ENCODE measurements at regions not wholly inside any gene's neighbourhood (a gene's known extent, or its start where the extent isn't known, plus 50 kb on each side); places are given as distances from the start of the nearest gene placed in this dataset.

- Histone ChIP-seq H3K27ac (ENCODE audit: low read length) (no peak overlapping the region), H3K79me2 (ENCODE audit: low read length) (no peaks in the 10 kb centered on the region), H3K9me2 (replicated peaks; ENCODE audit: insufficient read depth, low read length) (no peaks in the 10 kb centered on the region), H3K4me1 (ENCODE audit: low read length) (no peaks in the 10 kb centered on the region), H3K9ac (ENCODE audit: low read length) (no peak overlapping the region), H3K27me3 (replicated peaks; ENCODE audit: insufficient read depth, low read length) (no peaks in the 10 kb centered on the region), H4K20me1 (ENCODE audit: insufficient read depth, low read length) (no peaks in the 10 kb centered on the region), H3K4me2 (ENCODE audit: low read depth, low read length) (no peak overlapping the region), H3K9me3 (replicated peaks; ENCODE audit: insufficient read depth, low read length) (no peaks in the 10 kb centered on the region), H3K4me3 (ENCODE audit: low read length) (no peak overlapping the region), H2AFZ (ENCODE audit: low read length) (no peak overlapping the region), H3K36me3 (replicated peaks; ENCODE audit: insufficient read depth, low read length) (no peaks in the 10 kb centered on the region), H3F3A (ENCODE audit: insufficient read depth, low read length) (no peaks in the 10 kb centered on the region)
- no peak for DNase-seq
- TF ChIP-seq CTCF (IDR thresholded peaks at IDR 0.05; ENCODE audit: low read length) (no peak), EZH2 (optimal IDR thresholded peaks at IDR 0.05; ENCODE audit: low read depth, low read length) (no peak), EZH2phosphoT487 (IDR thresholded peaks at IDR 0.05; ENCODE audit: low read length) (no peak)
Observed at GRCh38 chr3:59692117-59692516, 642.3 kb upstream of the CFAP20DC start.

DNA sequence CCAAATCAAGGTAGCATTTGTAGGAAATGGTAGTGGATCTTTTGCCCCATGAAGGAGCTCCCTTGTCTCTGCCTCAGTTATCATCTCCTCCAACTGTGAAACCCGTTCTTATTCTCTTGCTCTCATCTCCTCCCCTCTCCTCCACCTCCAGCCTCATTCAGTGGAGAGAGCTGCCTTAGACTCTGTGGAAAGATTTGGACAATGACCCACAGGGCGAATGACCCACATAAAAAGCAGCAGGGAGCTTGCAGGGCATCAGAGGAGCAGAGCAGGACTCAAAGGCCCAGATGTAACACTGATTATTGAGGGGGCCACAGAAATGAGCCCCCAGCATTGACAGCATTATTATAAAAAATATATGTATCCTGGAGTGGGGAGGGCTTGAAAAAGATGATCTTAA lies 641.1 kb upstream of the CFAP20DC start:
- DNase-seq: no peak
- Histone ChIP-seq H3K27me3 (replicated peaks; ENCODE audit: insufficient read depth, low read length) (no peaks in the 10 kb centered on the region), H3K36me3 (replicated peaks; ENCODE audit: insufficient read depth, low read length) (no peaks in the 10 kb centered on the region), H3K27ac (ENCODE audit: low read length) (no peak overlapping the region), H2AFZ (ENCODE audit: low read length) (no peak overlapping the region), H3K4me3 (ENCODE audit: low read length) (no peak overlapping the region), H3K9ac (ENCODE audit: low read length) (no peak overlapping the region), H3K79me2 (ENCODE audit: low read length) (no peaks in the 10 kb centered on the region), H3K4me1 (ENCODE audit: low read length) (no peaks in the 10 kb centered on the region), H3K9me2 (replicated peaks; ENCODE audit: insufficient read depth, low read length) (no peaks in the 10 kb centered on the region), H4K20me1 (ENCODE audit: insufficient read depth, low read length) (no peaks in the 10 kb centered on the region), H3F3A (ENCODE audit: insufficient read depth, low read length) (no peaks in the 10 kb centered on the region), H3K9me3 (replicated peaks; ENCODE audit: insufficient read depth, low read length) (no peaks in the 10 kb centered on the region), H3K4me2 (ENCODE audit: low read depth, low read length) (no peak overlapping the region)
- TF ChIP-seq EZH2phosphoT487 (IDR thresholded peaks at IDR 0.05; ENCODE audit: low read length) (no peak), CTCF (IDR thresholded peaks at IDR 0.05; ENCODE audit: low read length) (no peak), EZH2 (optimal IDR thresholded peaks at IDR 0.05; ENCODE audit: low read depth, low read length) (no peak)

GRCh38 chr3:59688636-59689035 lies 638.8 kb upstream of the CFAP20DC start:
- Histone ChIP-seq H3K4me2 (ENCODE audit: low read depth, low read length) (no peak overlapping the region), H3K27ac (ENCODE audit: low read length) (no peak overlapping the region), H3K9me3 (replicated peaks; ENCODE audit: insufficient read depth, low read length) (no peaks in the 10 kb centered on the region), H3K9me2 (replicated peaks; ENCODE audit: insufficient read depth, low read length) (no peaks in the 10 kb centered on the region), H3K4me1 (ENCODE audit: low read length) (no peaks in the 10 kb centered on the region), H2AFZ (ENCODE audit: low read length) (no peak overlapping the region), H4K20me1 (ENCODE audit: insufficient read depth, low read length) (no peaks in the 10 kb centered on the region), H3F3A (ENCODE audit: insufficient read depth, low read length) (no peaks in the 10 kb centered on the region), H3K9ac (ENCODE audit: low read length) (no peak overlapping the region), H3K4me3 (ENCODE audit: low read length) (no peak overlapping the region), H3K79me2 (ENCODE audit: low read length) (no peaks in the 10 kb centered on the region), H3K36me3 (replicated peaks; ENCODE audit: insufficient read depth, low read length) (no peaks in the 10 kb centered on the region), H3K27me3 (replicated peaks; ENCODE audit: insufficient read depth, low read length) (no peaks in the 10 kb centered on the region)
- TF ChIP-seq CTCF (IDR thresholded peaks at IDR 0.05; ENCODE audit: low read length): no peak
- no peak for TF ChIP-seq EZH2 (optimal IDR thresholded peaks at IDR 0.05; ENCODE audit: low read depth, low read length)
- no peak for TF ChIP-seq EZH2phosphoT487 (IDR thresholded peaks at IDR 0.05; ENCODE audit: low read length)
- DNase-seq: no peak

Measured in MM.1S (cell line).